HFFc6 (cell line): ENCODE measurements at regions not wholly inside any gene's neighbourhood (a gene's known extent, or its start where the extent isn't known, plus 50 kb on each side); places are given as distances from the start of the nearest gene placed in this dataset.

ENCODE experiments used
- DNase-seq: peaks from one replicate; pipeline ENCODE4 v3.0.0-alpha.2; 2018
- H3K27ac Mint-ChIP-seq: 2 replicates; pipeline ENCODE4 v1.8.0; 2020; ENCODE audit warnings: mild to moderate bottlenecking, mixed read lengths
- H3K27me3 Mint-ChIP-seq: 2 replicates; pipeline ENCODE4 v1.8.0; 2021; ENCODE audit warnings: mild to moderate bottlenecking, moderate library complexity, mixed read lengths; ENCODE audit not compliant: insufficient read depth
- H3K36me3 Mint-ChIP-seq: 2 replicates; pipeline ENCODE4 v1.8.0; 2021; ENCODE audit warnings: low read depth, mixed read lengths
- H3K4me1 Mint-ChIP-seq: 2 replicates; pipeline ENCODE4 v1.8.0; 2020; ENCODE audit warnings: low read depth, mixed read lengths
- H3K4me3 Mint-ChIP-seq: 2 replicates; pipeline ENCODE4 v1.8.0; 2020; ENCODE audit warnings: mild to moderate bottlenecking, moderate library complexity, mixed read lengths
- H3K9me3 Mint-ChIP-seq: 2 replicates; pipeline ENCODE4 v1.8.0; 2020; ENCODE audit warnings: mild to moderate bottlenecking, mixed read lengths
- TF ChIP-seq, protein P1 (sequence below): fragments of 200-600 bp; sonication (generic); IDR thresholded peaks from 2 replicates; pipeline ENCODE4 v1.5.0; 2021; ENCODE audit warnings: antibody characterized with exemption, mild to moderate bottlenecking

DNA sequence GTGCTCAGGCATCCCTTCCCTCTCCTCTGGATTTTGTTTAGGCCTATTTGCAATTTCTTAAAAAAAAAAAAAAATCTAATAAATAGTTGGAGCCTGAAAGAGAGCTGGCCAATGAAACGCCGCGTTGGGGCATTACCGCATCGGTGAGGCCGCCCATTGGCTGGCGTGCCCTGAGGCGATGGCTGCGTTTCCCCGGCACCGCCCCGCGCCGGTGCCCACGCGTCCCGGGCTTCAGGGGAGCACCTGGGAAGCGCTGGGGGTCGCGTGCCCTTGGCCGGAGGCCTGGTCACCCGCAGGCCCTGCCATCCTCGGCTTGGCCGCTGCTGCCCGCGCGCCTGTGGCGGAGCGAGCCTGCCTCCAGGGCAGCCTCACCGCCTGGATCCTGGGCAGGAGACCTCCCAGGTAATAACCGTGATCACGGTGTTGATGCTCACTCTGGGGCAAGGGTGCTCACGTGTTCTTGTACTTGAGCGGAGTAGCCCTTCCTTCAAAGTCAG, 155.4 kb downstream of the NRN1 start:
- no peaks in the 10 kb centered on the region; the same call in 1 of the 2 replicates for H3K36me3 Mint-ChIP-seq
- TF ChIP-seq, protein P1, sequence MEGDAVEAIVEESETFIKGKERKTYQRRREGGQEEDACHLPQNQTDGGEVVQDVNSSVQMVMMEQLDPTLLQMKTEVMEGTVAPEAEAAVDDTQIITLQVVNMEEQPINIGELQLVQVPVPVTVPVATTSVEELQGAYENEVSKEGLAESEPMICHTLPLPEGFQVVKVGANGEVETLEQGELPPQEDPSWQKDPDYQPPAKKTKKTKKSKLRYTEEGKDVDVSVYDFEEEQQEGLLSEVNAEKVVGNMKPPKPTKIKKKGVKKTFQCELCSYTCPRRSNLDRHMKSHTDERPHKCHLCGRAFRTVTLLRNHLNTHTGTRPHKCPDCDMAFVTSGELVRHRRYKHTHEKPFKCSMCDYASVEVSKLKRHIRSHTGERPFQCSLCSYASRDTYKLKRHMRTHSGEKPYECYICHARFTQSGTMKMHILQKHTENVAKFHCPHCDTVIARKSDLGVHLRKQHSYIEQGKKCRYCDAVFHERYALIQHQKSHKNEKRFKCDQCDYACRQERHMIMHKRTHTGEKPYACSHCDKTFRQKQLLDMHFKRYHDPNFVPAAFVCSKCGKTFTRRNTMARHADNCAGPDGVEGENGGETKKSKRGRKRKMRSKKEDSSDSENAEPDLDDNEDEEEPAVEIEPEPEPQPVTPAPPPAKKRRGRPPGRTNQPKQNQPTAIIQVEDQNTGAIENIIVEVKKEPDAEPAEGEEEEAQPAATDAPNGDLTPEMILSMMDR: no peak
- peaks cover 6% of the 10 kb centered on the region; the same call in 1 of the 2 replicates for H3K27me3 Mint-ChIP-seq
- H3K9me3 Mint-ChIP-seq: no peaks in the 10 kb centered on the region; the same call in 1 of the 2 replicates
- H3K4me3 Mint-ChIP-seq: no peak overlapping the region
- no peak for DNase-seq
- H3K27ac Mint-ChIP-seq: no peak overlapping the region
- no peaks in the 10 kb centered on the region for H3K4me1 Mint-ChIP-seq

DNA sequence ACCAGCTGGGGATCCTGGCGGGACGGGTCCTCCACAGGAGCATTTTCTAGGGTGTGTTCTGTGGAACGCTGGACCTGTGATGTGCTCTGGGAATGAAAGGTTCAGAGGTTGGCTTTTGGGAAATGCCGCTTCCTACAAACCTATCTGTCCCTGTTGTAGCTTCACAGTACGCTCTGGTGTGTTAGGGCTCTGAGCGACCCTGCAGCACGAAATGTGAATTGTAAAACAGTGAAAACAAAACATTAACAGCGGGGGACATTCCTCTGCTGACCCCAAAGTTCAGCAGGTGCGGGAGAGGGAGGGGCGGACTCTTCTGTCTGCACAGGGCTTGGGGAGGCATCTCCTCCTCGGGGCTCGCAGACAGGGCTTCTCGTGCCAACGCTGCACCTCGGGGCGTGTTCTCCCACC, 155.9 kb downstream of the NRN1 start:
- TF ChIP-seq, protein P1: no peak
- Mint-ChIP-seq H3K27ac (no peak overlapping the region), H3K4me1 (no peaks in the 10 kb centered on the region), H3K9me3 (no peaks in the 10 kb centered on the region; the same call in 1 of the 2 replicates), H3K36me3 (no peaks in the 10 kb centered on the region; the same call in 1 of the 2 replicates), H3K4me3 (no peak overlapping the region), H3K27me3 (peaks cover 3% of the 10 kb centered on the region; the same call in 1 of the 2 replicates)
- no peak for DNase-seq

GRCh38 chr6:5846889-5847288, 159.8 kb downstream of the NRN1 start:
- H3K4me1 Mint-ChIP-seq: no peaks in the 10 kb centered on the region
- H3K27me3 Mint-ChIP-seq: peaks cover 1% of the 10 kb centered on the region
- no peaks in the 10 kb centered on the region; the same call in 1 of the 2 replicates for H3K9me3 Mint-ChIP-seq
- no peak overlapping the region for H3K4me3 Mint-ChIP-seq
- no peak for DNase-seq
- H3K36me3 Mint-ChIP-seq: no peaks in the 10 kb centered on the region; the same call in 1 of the 2 replicates
- TF ChIP-seq, protein P1: no peak
- no peak overlapping the region for H3K27ac Mint-ChIP-seq

GRCh38 chr6:5846335-5846734, 160.4 kb downstream of the NRN1 start:
- TF ChIP-seq, protein P1: no peak
- Mint-ChIP-seq H3K36me3 (no peaks in the 10 kb centered on the region; the same call in 1 of the 2 replicates), H3K9me3 (no peaks in the 10 kb centered on the region; the same call in 1 of the 2 replicates), H3K4me1 (no peaks in the 10 kb centered on the region), H3K27ac (no peak overlapping the region), H3K4me3 (no peak overlapping the region), H3K27me3 (no peaks in the 10 kb centered on the region; the same call in none of the 2 replicates)
- DNase-seq: no peak

- peaks cover 10% of the 10 kb centered on the region; the same call in 1 of the 2 replicates for H3K9me3 Mint-ChIP-seq
- H3K27me3 Mint-ChIP-seq: no peaks in the 10 kb centered on the region; the same call in 1 of the 2 replicates
Measured at GRCh38 chr6:5843078-5843477, 163.6 kb downstream of the NRN1 start.

More at GRCh38 chr6:5843078-5843477, 163.6 kb downstream of the NRN1 start:
- TF ChIP-seq, protein P1: no peak
- Mint-ChIP-seq H3K4me1 (no peaks in the 10 kb centered on the region), H3K27ac (no peak overlapping the region), H3K4me3 (no peak overlapping the region), H3K36me3 (no peaks in the 10 kb centered on the region; the same call in 1 of the 2 replicates)
- no peak for DNase-seq
